Transverse colon (tissue), 4 donors: ENCODE measurements at regions not wholly inside any gene's neighbourhood (a gene's known extent, or its start where the extent isn't known, plus 50 kb on each side); places are given as distances from the start of the nearest gene placed in this dataset.

Experiments used
- EP300 ChIP-seq: sonication (generic); formaldehyde crosslinking; IDR thresholded peaks from one replicate; pipeline ENCODE4 v1.6.1; 2017; ENCODE audit warnings: antibody characterized with exemption, low read depth
- POLR2AphosphoS5 ChIP-seq, 3 donors: sonication (generic); formaldehyde crosslinking; IDR thresholded peaks; one replicate each; pipeline ENCODE4 v1.6.1; 2016; ENCODE audit warnings: antibody characterized with exemption in 3 of 3
- TF ChIP-seq, protein P1 (sequence below), 5 experiments: fragments of 200-600 bp in 3 of 5; fragments of 450-650 bp in 2 of 5; sonication (generic) in 3 of 5; IDR thresholded peaks; 1 replicate in 2 of 5; 2 replicates in 3 of 5; pipeline ENCODE4 v1.5.1; 2016 to 2017; ENCODE audit warnings: antibody characterized with exemption in 5 of 5, inconsistent platforms in 3 of 5, mild to moderate bottlenecking in 2 of 5, moderate library complexity in 1 of 5

DNA sequence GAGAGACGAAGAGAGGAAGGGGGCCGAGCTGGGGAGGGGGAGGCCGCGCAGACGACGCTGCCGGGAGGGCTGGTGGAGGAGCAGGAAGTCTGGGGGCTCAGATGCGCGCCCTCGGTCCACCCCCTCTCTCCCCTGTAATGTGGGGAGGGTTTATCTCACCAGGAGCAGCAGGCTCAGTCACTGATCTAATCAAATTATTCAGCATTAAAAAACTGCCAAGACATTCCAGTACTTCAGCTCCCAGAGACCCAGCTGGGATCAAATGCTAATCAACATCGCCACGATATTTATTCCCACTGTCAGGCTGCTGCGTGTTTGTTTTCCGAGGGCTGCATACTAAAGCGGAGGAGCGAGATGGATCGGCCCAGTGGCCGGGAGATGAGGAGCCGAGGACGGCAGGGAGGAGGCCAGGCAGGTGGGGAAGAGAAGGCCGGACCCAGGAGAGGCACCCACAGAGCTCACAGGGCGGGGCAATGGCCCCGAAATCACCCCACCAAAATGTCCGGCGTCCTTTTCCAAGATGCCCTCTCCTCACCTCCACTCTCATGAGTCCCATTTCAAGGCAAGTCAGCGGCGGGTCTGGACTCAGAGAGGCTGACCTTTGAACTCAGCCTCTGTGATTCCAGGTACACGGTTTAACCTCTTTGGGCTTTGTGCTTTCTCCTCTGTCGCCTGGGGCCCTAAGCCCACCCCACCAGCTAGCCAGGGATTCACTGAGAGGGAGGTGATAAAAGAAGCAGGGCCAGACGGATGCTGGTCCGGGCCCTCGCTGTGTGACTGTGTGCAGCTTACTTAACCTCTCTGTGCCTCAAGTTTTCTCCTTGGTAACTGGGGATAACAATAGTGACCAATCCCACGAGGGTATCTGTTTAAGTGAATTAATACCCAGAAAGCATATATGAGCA is 502.1 kb downstream of the MN1 start:
- TF ChIP-seq, protein P1, sequence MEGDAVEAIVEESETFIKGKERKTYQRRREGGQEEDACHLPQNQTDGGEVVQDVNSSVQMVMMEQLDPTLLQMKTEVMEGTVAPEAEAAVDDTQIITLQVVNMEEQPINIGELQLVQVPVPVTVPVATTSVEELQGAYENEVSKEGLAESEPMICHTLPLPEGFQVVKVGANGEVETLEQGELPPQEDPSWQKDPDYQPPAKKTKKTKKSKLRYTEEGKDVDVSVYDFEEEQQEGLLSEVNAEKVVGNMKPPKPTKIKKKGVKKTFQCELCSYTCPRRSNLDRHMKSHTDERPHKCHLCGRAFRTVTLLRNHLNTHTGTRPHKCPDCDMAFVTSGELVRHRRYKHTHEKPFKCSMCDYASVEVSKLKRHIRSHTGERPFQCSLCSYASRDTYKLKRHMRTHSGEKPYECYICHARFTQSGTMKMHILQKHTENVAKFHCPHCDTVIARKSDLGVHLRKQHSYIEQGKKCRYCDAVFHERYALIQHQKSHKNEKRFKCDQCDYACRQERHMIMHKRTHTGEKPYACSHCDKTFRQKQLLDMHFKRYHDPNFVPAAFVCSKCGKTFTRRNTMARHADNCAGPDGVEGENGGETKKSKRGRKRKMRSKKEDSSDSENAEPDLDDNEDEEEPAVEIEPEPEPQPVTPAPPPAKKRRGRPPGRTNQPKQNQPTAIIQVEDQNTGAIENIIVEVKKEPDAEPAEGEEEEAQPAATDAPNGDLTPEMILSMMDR (IDR thresholded peaks at IDR 0.05), result no peak
- no peak for TF ChIP-seq EP300
- TF ChIP-seq POLR2AphosphoS5 (IDR thresholded peaks at IDR 0.05), result no peak
